ENCODE measurements at regions not wholly inside any gene's neighbourhood (a gene's known extent, or its start where the extent isn't known, plus 50 kb on each side); places are given as distances from the start of the nearest gene placed in this dataset.

DNA sequence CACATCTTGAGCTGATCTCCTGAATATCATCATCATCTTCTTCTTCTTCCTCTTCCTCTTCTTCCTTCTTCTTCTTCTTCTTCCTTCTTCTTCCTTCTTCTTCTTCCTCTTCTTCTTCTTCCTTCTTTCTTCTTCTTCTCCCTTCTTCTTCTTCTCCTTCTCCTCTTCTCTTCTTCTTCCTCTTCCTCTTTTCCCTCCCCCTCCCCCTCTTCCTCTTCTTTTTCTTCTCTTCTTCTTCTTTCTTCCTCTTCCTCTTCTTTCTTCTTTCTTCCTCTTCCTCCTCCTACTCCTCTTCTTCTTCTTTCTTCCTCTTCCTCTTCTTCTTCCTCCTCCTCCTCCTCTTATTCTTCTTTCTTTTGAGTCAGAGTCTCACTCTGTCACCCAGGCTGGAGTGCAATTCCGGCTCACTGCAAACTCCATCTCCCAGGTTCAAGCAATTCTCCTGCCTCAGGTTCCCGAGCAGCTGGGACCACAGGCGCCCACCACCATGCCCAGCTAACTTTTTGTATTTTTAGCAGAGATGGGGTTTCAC, 197.9 kb upstream of the NANOGP8 start:
- TF ChIP-seq, protein P1, sequence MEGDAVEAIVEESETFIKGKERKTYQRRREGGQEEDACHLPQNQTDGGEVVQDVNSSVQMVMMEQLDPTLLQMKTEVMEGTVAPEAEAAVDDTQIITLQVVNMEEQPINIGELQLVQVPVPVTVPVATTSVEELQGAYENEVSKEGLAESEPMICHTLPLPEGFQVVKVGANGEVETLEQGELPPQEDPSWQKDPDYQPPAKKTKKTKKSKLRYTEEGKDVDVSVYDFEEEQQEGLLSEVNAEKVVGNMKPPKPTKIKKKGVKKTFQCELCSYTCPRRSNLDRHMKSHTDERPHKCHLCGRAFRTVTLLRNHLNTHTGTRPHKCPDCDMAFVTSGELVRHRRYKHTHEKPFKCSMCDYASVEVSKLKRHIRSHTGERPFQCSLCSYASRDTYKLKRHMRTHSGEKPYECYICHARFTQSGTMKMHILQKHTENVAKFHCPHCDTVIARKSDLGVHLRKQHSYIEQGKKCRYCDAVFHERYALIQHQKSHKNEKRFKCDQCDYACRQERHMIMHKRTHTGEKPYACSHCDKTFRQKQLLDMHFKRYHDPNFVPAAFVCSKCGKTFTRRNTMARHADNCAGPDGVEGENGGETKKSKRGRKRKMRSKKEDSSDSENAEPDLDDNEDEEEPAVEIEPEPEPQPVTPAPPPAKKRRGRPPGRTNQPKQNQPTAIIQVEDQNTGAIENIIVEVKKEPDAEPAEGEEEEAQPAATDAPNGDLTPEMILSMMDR (IDR thresholded peaks at IDR 0.05), result no peak
- no peak for TF ChIP-seq POLR2A (IDR thresholded peaks at IDR 0.05)
- TF ChIP-seq EP300 (IDR thresholded peaks at IDR 0.05), result no peak

Measured in ovary (tissue), 3 donors.